ENCODE measurements at regions not wholly inside any gene's neighbourhood (a gene's known extent, or its start where the extent isn't known, plus 50 kb on each side); places are given as distances from the start of the nearest gene placed in this dataset.

- DNase-seq (ENCODE audit: low spot score in 2 of 2) = no peak
- H3K27me3 ChIP-seq = no peaks in the 10 kb centered on the region
- peaks cover 0 to 51% (median 20%) of the 10 kb centered on the region in 4 donors for H3K4me1 ChIP-seq
- peak overlapping the region in 1 of 4 donors; percentile 30 for H3K27ac ChIP-seq
- 17 to 28% methylated on average over 7 to 11 of the region's 11 CpGs for WGBS, 2 donors
- H3K9me3 ChIP-seq = peaks cover 0 to 25% (median 2%) of the 10 kb centered on the region in 4 donors
- H3K36me3 ChIP-seq = no peaks in the 10 kb centered on the region
- no peak for TF ChIP-seq EP300 (IDR thresholded peaks at IDR 0.05)
- TF ChIP-seq POLR2A (IDR thresholded peaks at IDR 0.05) = no peak
- TF ChIP-seq, protein P1, sequence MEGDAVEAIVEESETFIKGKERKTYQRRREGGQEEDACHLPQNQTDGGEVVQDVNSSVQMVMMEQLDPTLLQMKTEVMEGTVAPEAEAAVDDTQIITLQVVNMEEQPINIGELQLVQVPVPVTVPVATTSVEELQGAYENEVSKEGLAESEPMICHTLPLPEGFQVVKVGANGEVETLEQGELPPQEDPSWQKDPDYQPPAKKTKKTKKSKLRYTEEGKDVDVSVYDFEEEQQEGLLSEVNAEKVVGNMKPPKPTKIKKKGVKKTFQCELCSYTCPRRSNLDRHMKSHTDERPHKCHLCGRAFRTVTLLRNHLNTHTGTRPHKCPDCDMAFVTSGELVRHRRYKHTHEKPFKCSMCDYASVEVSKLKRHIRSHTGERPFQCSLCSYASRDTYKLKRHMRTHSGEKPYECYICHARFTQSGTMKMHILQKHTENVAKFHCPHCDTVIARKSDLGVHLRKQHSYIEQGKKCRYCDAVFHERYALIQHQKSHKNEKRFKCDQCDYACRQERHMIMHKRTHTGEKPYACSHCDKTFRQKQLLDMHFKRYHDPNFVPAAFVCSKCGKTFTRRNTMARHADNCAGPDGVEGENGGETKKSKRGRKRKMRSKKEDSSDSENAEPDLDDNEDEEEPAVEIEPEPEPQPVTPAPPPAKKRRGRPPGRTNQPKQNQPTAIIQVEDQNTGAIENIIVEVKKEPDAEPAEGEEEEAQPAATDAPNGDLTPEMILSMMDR (IDR thresholded peaks at IDR 0.05) = no peak
- H3K4me3 ChIP-seq = no peak overlapping the region
These were observed 74.8 kb upstream of the GLI2 start for GRCh38 chr2:120660771-120661459.

- peak; percentile 35 to 44 for DNase-seq (ENCODE audit: low spot score in 2 of 2)
These were observed 74.1 kb upstream of the GLI2 start for GRCh38 chr2:120661551-120661950.

GRCh38 chr2:120662046-120662445 is 73.6 kb upstream of the GLI2 start:
- Histone ChIP-seq H3K4me1 (peaks cover 0 to 40% (median 13%) of the 10 kb centered on the region in 4 donors), H3K27me3 (no peaks in the 10 kb centered on the region), H3K27ac (peak overlapping the region in 2 of 4 donors; percentile 8 to 36), H3K36me3 (no peaks in the 10 kb centered on the region), H3K4me3 (no peak overlapping the region), H3K9me3 (peaks cover 0 to 36% (median 5%) of the 10 kb centered on the region in 4 donors)
- WGBS, 2 donors = 40 to 50% methylated on average over 4 of the region's 4 CpGs
- no peak for DNase-seq (ENCODE audit: low spot score in 2 of 2)
- TF ChIP-seq EP300 (IDR thresholded peaks at IDR 0.05) (no peak), POLR2A (IDR thresholded peaks at IDR 0.05) (no peak)
- TF ChIP-seq, protein P1 (IDR thresholded peaks at IDR 0.05) = no peak

More at GRCh38 chr2:120661551-120661950, 74.1 kb upstream of the GLI2 start:
- TF ChIP-seq POLR2A (IDR thresholded peaks at IDR 0.05) (no peak), EP300 (IDR thresholded peaks at IDR 0.05) (no peak)
- TF ChIP-seq, protein P1 (IDR thresholded peaks at IDR 0.05) = no peak
- 5 to 18% methylated on average over 13 to 16 of the region's 16 CpGs for WGBS, 2 donors
- Histone ChIP-seq H3K4me3 (no peak overlapping the region), H3K36me3 (no peaks in the 10 kb centered on the region), H3K9me3 (peaks cover 0 to 31% (median 4%) of the 10 kb centered on the region in 4 donors), H3K27ac (peak overlapping the region in 2 of 4 donors; percentile 8 to 36), H3K27me3 (no peaks in the 10 kb centered on the region), H3K4me1 (peaks cover 0 to 45% (median 17%) of the 10 kb centered on the region in 4 donors)

DNA sequence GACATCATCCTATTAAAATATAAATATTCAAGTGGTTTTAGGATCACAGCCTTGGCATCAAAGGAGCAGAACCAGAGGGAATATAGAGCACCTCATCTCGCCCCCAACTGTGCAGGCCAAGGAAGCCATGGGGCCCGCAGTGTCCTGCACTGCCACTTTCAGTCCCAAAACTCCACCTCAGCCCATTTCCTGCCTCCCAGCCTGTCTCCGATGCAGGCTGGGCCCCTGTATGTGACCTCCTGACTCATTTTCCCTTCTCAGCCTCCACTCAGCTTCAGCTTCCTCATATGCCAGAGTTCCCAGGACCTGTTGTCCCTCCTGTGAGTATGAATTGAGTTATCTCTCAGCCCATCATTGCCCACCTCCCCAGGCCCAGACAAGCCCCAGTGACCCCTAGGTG is 72.9 kb upstream of the GLI2 start:
- Histone ChIP-seq H3K27ac (no peak overlapping the region), H3K9me3 (peaks cover 0 to 43% (median 5%) of the 10 kb centered on the region in 4 donors), H3K36me3 (no peaks in the 10 kb centered on the region), H3K4me3 (no peak overlapping the region), H3K4me1 (peaks cover 0 to 35% (median 13%) of the 10 kb centered on the region in 4 donors), H3K27me3 (no peaks in the 10 kb centered on the region)
- DNase-seq (ENCODE audit: low spot score in 2 of 2) = no peak
- TF ChIP-seq, protein P1 (IDR thresholded peaks at IDR 0.05) = no peak
- TF ChIP-seq POLR2A (IDR thresholded peaks at IDR 0.05) = no peak
- no peak for TF ChIP-seq EP300 (IDR thresholded peaks at IDR 0.05)
- 73 to 85% methylated on average over 3 of the region's 3 CpGs for WGBS, 2 donors

- Histone ChIP-seq H3K27me3 (peaks cover 0 to 19% of the 10 kb centered on the region in 2 donors), H3K4me1 (peaks cover 0 to 19% (median 3%) of the 10 kb centered on the region in 4 donors), H3K9me3 (peaks cover 0 to 49% (median 5%) of the 10 kb centered on the region in 4 donors), H3K27ac (no peak overlapping the region), H3K4me3 (no peak overlapping the region), H3K36me3 (no peaks in the 10 kb centered on the region)
- WGBS, 2 donors = 58 to 75% methylated on average over 3 of the region's 3 CpGs
- TF ChIP-seq EP300 (IDR thresholded peaks at IDR 0.05) (no peak), POLR2A (IDR thresholded peaks at IDR 0.05) (no peak)
- TF ChIP-seq, protein P1 (IDR thresholded peaks at IDR 0.05) = no peak
- DNase-seq (ENCODE audit: low spot score in 2 of 2) = no peak
These were observed 69.2 kb upstream of the GLI2 start for GRCh38 chr2:120666433-120666832.
